ENCODE measurements at regions not wholly inside any gene's neighbourhood (a gene's known extent, or its start where the extent isn't known, plus 50 kb on each side); places are given as distances from the start of the nearest gene placed in this dataset.

DNA sequence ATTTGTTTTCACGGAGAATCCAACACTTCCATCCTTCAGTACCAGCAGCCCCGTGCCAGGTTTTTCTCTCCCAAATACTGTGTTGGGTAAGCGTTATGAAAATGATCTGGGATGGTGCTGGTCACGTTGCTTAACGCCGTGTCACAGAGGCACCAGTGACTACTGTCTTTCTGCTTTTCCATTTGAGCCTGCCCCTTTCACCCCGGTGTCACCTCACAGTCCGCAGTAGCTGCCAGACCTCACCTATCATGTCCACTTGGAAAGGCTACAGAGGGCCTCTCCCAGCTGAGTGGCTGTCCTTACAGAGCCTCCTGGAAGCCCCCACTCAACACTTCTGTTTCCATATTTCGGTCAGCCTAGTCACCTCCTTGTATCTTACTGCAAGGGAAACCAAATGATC is 176.5 kb upstream of the ARID1B start:
- TF ChIP-seq, protein P1, sequence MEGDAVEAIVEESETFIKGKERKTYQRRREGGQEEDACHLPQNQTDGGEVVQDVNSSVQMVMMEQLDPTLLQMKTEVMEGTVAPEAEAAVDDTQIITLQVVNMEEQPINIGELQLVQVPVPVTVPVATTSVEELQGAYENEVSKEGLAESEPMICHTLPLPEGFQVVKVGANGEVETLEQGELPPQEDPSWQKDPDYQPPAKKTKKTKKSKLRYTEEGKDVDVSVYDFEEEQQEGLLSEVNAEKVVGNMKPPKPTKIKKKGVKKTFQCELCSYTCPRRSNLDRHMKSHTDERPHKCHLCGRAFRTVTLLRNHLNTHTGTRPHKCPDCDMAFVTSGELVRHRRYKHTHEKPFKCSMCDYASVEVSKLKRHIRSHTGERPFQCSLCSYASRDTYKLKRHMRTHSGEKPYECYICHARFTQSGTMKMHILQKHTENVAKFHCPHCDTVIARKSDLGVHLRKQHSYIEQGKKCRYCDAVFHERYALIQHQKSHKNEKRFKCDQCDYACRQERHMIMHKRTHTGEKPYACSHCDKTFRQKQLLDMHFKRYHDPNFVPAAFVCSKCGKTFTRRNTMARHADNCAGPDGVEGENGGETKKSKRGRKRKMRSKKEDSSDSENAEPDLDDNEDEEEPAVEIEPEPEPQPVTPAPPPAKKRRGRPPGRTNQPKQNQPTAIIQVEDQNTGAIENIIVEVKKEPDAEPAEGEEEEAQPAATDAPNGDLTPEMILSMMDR (IDR thresholded peaks at IDR 0.05), result no peak
- no peak for TF ChIP-seq POLR2A (IDR thresholded peaks at IDR 0.05)
- TF ChIP-seq POLR2AphosphoS5 (IDR thresholded peaks at IDR 0.05), result no peak

Data from breast epithelium (tissue), 3 donors.